Endodermal cell (in vitro differentiated cells): ENCODE measurements at regions not wholly inside any gene's neighbourhood (a gene's known extent, or its start where the extent isn't known, plus 50 kb on each side); places are given as distances from the start of the nearest gene placed in this dataset.
A peak's percentile ranks its signal among the peaks of the same experiment; 100 is the strongest.

ENCODE experiments used
- DNase-seq: peaks from one replicate; pipeline ENCODE4 v3.0.0-alpha.2; 2017
- H3K27ac ChIP-seq: 2 replicates; pipeline ENCODE4 v1.5.1; 2013; ENCODE audit warnings: mild to moderate bottlenecking, low read depth, low read length, moderate library complexity
- H3K27me3 ChIP-seq: 2 replicates; pipeline ENCODE4 v1.6.1; 2013; ENCODE audit warnings: mild to moderate bottlenecking, low read length, moderate library complexity; ENCODE audit not compliant: insufficient read depth, control insufficient read depth, poor library complexity, severe bottlenecking
- H3K36me3 ChIP-seq: 2 replicates; pipeline ENCODE4 v1.7.0; 2013; ENCODE audit warnings: mild to moderate bottlenecking, low read length, moderate library complexity; ENCODE audit not compliant: control insufficient read depth, insufficient read depth
- H3K4me1 ChIP-seq: one replicate; pipeline ENCODE4 v1.7.0; 2013; ENCODE audit warnings: low read length; ENCODE audit not compliant: control insufficient read depth, insufficient read depth
- H3K4me3 ChIP-seq: 2 replicates; pipeline ENCODE4 v1.5.1; 2013; ENCODE audit warnings: mild to moderate bottlenecking, low read length, moderate library complexity
- H3K9ac ChIP-seq: 2 replicates; pipeline ENCODE4 v1.6.1; 2013; ENCODE audit warnings: mild to moderate bottlenecking, low read length, moderate library complexity; ENCODE audit not compliant: poor library complexity, severe bottlenecking; ENCODE audit errors: extremely low read depth
- H3K9me3 ChIP-seq: 2 replicates; pipeline ENCODE4 v1.6.1; 2013; ENCODE audit warnings: mild to moderate bottlenecking, low read length, moderate library complexity; ENCODE audit not compliant: control insufficient read depth
- H3K27ac Mint-ChIP-seq: 2 replicates; pipeline ENCODE4 v1.8.0; 2020; ENCODE audit warnings: mixed read lengths
- H3K27me3 Mint-ChIP-seq: 2 replicates; pipeline ENCODE4 v1.8.0; 2021; ENCODE audit warnings: mild to moderate bottlenecking, mixed read lengths; ENCODE audit not compliant: insufficient read depth
- H3K36me3 Mint-ChIP-seq: 2 replicates; pipeline ENCODE4 v1.8.0; 2020; ENCODE audit warnings: low read depth, mixed read lengths
- H3K4me1 Mint-ChIP-seq: 2 replicates; pipeline ENCODE4 v1.8.0; 2020; ENCODE audit warnings: mixed read lengths
- H3K4me3 Mint-ChIP-seq: 2 replicates; pipeline ENCODE4 v1.8.0; 2020; ENCODE audit warnings: mild to moderate bottlenecking, moderate library complexity, mixed read lengths
- H3K9me3 Mint-ChIP-seq: 2 replicates; pipeline ENCODE4 v1.8.0; 2020; ENCODE audit warnings: mild to moderate bottlenecking, mixed read lengths
- CTCF ChIP-seq: fragments of 200-600 bp; sonication (generic); conservative IDR thresholded peaks from 2 replicates; pipeline ENCODE4 v1.5.0; 2021; ENCODE audit warnings: antibody characterized with exemption, mild to moderate bottlenecking
- WGBS, 2 experiments: methylation state at CpG; one replicate each; pipeline versions ENCODE4 v1.1.5 to v1.1.7; 2013; ENCODE audit warnings: missing lambda C conversion rate in 2 of 2, mixed read lengths in 1 of 2; ENCODE audit not compliant: insufficient coverage in 1 of 2, insufficient read length in 1 of 2; 5-methylcytosine and 5-hydroxymethylcytosine counted together

DNA sequence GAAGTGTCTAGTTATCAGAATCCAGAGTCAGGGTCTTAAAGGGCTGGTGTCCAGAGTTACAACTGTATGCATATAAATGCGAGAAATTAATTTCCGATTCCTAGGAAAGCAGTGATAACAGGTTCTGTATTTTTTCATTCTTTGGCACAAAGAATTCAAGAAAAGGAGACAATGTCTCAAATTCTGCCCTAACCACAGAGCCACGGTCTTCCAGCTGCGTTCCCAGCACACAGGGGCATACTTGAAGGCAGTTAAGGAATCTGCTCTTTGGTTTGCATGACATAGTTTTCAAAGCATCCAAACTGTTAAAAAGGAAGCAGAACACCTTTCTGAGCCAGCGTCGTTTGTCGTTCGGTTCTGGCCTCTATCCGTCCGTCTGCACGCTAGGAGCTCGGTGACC is 416.9 kb upstream of the MKI67 start:
- no peak overlapping the region for H3K9ac ChIP-seq
- H3K4me1 Mint-ChIP-seq = peaks cover 13% of the 10 kb centered on the region
- no peak for DNase-seq
- no peaks in the 10 kb centered on the region for H3K9me3 Mint-ChIP-seq
- H3K4me3 Mint-ChIP-seq = no peak overlapping the region
- H3K36me3 ChIP-seq = no peaks in the 10 kb centered on the region
- H3K9me3 ChIP-seq = no peaks in the 10 kb centered on the region
- H3K4me3 ChIP-seq = no peak overlapping the region
- H3K4me1 ChIP-seq = no peaks in the 10 kb centered on the region
- H3K27me3 Mint-ChIP-seq = peaks cover 23% of the 10 kb centered on the region
- 89% methylated on average over 12 of the region's 12 CpGs for WGBS, 2 experiments
- H3K27me3 ChIP-seq = peaks cover 27% of the 10 kb centered on the region
- no peak overlapping the region for H3K27ac Mint-ChIP-seq
- no peak for TF ChIP-seq CTCF
- H3K27ac ChIP-seq = no peak overlapping the region
- H3K36me3 Mint-ChIP-seq = no peaks in the 10 kb centered on the region

DNA sequence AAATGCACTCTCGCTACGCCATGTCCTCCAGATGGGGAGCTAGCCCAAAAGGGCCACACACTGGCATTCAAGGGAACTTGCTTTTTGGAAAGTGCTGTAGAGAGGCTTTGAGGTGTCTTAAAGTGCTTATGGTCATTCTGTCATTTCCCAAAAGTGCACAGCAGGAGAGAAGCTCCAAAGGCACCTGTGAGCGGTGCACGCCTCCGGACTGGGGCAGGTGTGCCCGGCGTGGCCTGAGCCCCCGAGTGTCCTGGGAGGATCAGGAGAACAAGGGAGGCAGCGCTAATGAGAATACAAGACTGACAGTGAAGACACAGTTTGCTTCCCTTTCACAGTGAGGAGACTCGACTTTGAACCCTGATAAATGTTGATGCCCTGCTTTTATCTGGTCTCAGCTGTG is 419.0 kb upstream of the MKI67 start:
- DNase-seq = peak; percentile 13
- WGBS, 2 experiments = 94 to 97% methylated on average over 7 to 10 of the region's 10 CpGs
- Mint-ChIP-seq H3K27me3 (peaks cover 13% of the 10 kb centered on the region), H3K27ac (no peak overlapping the region), H3K9me3 (no peaks in the 10 kb centered on the region), H3K36me3 (no peaks in the 10 kb centered on the region), H3K4me3 (no peak overlapping the region), H3K4me1 (peaks cover 10% of the 10 kb centered on the region)
- no peaks in the 10 kb centered on the region for H3K36me3 ChIP-seq
- no peak overlapping the region for H3K4me3 ChIP-seq
- peaks cover 17% of the 10 kb centered on the region for H3K27me3 ChIP-seq
- no peak for TF ChIP-seq CTCF
- H3K27ac ChIP-seq = no peak overlapping the region
- no peak overlapping the region for H3K9ac ChIP-seq
- H3K4me1 ChIP-seq = no peaks in the 10 kb centered on the region
- no peaks in the 10 kb centered on the region for H3K9me3 ChIP-seq

- Mint-ChIP-seq H3K4me1 (peaks cover 2% of the 10 kb centered on the region), H3K9me3 (no peaks in the 10 kb centered on the region), H3K4me3 (no peak overlapping the region), H3K36me3 (no peaks in the 10 kb centered on the region), H3K27me3 (peaks cover 7% of the 10 kb centered on the region), H3K27ac (no peak overlapping the region)
- Histone ChIP-seq H3K9me3 (no peaks in the 10 kb centered on the region), H3K27ac (no peak overlapping the region), H3K4me3 (no peak overlapping the region), H3K36me3 (no peaks in the 10 kb centered on the region), H3K4me1 (no peaks in the 10 kb centered on the region), H3K9ac (no peak overlapping the region), H3K27me3 (peaks cover 4% of the 10 kb centered on the region)
- peak; percentile 38 for DNase-seq
- TF ChIP-seq CTCF = no peak
- WGBS, 2 experiments = 93 to 98% methylated on average over 9 to 15 of the region's 15 CpGs
These were observed 420.5 kb upstream of the MKI67 start for GRCh38 chr10:128546651-128547165.
